ENCODE measurements at regions not wholly inside any gene's neighbourhood (a gene's known extent, or its start where the extent isn't known, plus 50 kb on each side); places are given as distances from the start of the nearest gene placed in this dataset.

- no peak for DNase-seq (ENCODE audit: low read depth in 3 of 3, low spot score in 2 of 3)
These were observed 445.3 kb upstream of the CCL2 start for GRCh38 chr17:33809748-33810147.

GRCh38 chr17:33811004-33811760 lies 443.9 kb upstream of the CCL2 start:
- DNase-seq (ENCODE audit: low read depth in 3 of 3, low spot score in 2 of 3): no peak

- no peak for DNase-seq (ENCODE audit: low read depth in 3 of 3, low spot score in 2 of 3)
These were observed 443.0 kb upstream of the CCL2 start for GRCh38 chr17:33811984-33812577.

- DNase-seq (ENCODE audit: low read depth in 3 of 3, low spot score in 2 of 3): no peak
These were observed 440.2 kb upstream of the CCL2 start for GRCh38 chr17:33814852-33815251.

GRCh38 chr17:33816036-33816435 lies 439.0 kb upstream of the CCL2 start:
- DNase-seq (ENCODE audit: low read depth in 3 of 3, low spot score in 2 of 3): no peak

GRCh38 chr17:33816842-33817617 lies 438.1 kb upstream of the CCL2 start:
- DNase-seq (ENCODE audit: low read depth in 3 of 3, low spot score in 2 of 3): no peak

- DNase-seq (ENCODE audit: low read depth in 3 of 3, low spot score in 2 of 3): no peak
These were observed 435.5 kb upstream of the CCL2 start for GRCh38 chr17:33819539-33819938.

- peak in 1 of 3 donors; percentile 13 for DNase-seq (ENCODE audit: low read depth in 3 of 3, low spot score in 2 of 3)
These were observed 422.8 kb upstream of the CCL2 start for GRCh38 chr17:33832262-33832661.

GRCh38 chr17:33837281-33837680 lies 417.8 kb upstream of the CCL2 start:
- DNase-seq (ENCODE audit: low read depth in 3 of 3, low spot score in 2 of 3): no peak

- no peak for DNase-seq (ENCODE audit: low read depth in 3 of 3, low spot score in 2 of 3)
These were observed 416.8 kb upstream of the CCL2 start for GRCh38 chr17:33838281-33838680.

- DNase-seq (ENCODE audit: low read depth in 3 of 3, low spot score in 2 of 3): no peak
These were observed 407.2 kb upstream of the CCL2 start for GRCh38 chr17:33847900-33848299.

- no peak for DNase-seq (ENCODE audit: low read depth in 3 of 3, low spot score in 2 of 3)
These were observed 406.7 kb upstream of the CCL2 start for GRCh38 chr17:33848433-33848832.

- DNase-seq (ENCODE audit: low read depth in 3 of 3, low spot score in 2 of 3): no peak
These were observed 400.5 kb upstream of the CCL2 start for GRCh38 chr17:33854596-33854995.

GRCh38 chr17:33858121-33858520 lies 397.0 kb upstream of the CCL2 start:
- no peak for DNase-seq (ENCODE audit: low read depth in 3 of 3, low spot score in 2 of 3)

- DNase-seq (ENCODE audit: low read depth in 3 of 3, low spot score in 2 of 3): no peak
These were observed 396.4 kb upstream of the CCL2 start for GRCh38 chr17:33858682-33859081.

- DNase-seq (ENCODE audit: low read depth in 3 of 3, low spot score in 2 of 3): no peak
These were observed 392.1 kb upstream of the CCL2 start for GRCh38 chr17:33862772-33863602.

GRCh38 chr17:33864758-33865229 lies 390.3 kb upstream of the CCL2 start:
- no peak for DNase-seq (ENCODE audit: low read depth in 3 of 3, low spot score in 2 of 3)

GRCh38 chr17:33868899-33869298 lies 386.2 kb upstream of the CCL2 start:
- no peak for DNase-seq (ENCODE audit: low read depth in 3 of 3, low spot score in 2 of 3)

GRCh38 chr17:33870936-33871335 lies 384.1 kb upstream of the CCL2 start:
- no peak for DNase-seq (ENCODE audit: low read depth in 3 of 3, low spot score in 2 of 3)

- DNase-seq (ENCODE audit: low read depth in 3 of 3, low spot score in 2 of 3): no peak
These were observed 383.2 kb upstream of the CCL2 start for GRCh38 chr17:33871720-33872540.

All from right renal cortex interstitium (tissue), 3 donors.